Left kidney (tissue), 1 donor: ENCODE measurements at regions not wholly inside any gene's neighbourhood (a gene's known extent, or its start where the extent isn't known, plus 50 kb on each side); places are given as distances from the start of the nearest gene placed in this dataset.

Source experiments
- DNase-seq: peaks from one replicate; pipeline ENCODE4 v3.0.0-alpha.2; 2013

DNA sequence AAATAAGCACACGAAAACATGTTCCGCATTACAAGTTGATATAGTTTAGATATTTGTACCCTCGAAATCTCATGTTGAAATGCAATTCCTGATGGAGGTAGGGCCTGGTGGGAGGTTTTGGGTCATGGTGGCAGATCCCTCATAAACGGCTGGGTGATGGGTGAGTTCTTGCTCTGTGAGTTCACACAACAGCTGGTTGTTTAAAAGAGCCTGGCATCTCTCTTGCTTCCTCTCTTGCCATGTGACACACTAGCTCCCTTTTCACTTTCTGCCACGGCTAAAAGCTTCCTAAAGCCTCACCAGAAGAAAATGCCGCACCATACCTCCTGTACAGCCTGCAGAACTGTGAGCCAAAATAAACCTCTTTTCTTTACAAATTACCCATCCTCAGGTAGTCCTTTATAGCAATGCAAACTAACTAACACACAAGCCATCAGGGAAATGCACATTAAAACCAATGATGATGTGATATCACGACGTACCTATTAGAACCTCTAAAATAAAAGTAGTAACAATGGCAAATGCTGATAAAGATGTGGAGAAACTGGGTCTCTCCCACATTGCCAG, 188.5 kb downstream of the ANAPC1 start:
- no peak for DNase-seq

DNA sequence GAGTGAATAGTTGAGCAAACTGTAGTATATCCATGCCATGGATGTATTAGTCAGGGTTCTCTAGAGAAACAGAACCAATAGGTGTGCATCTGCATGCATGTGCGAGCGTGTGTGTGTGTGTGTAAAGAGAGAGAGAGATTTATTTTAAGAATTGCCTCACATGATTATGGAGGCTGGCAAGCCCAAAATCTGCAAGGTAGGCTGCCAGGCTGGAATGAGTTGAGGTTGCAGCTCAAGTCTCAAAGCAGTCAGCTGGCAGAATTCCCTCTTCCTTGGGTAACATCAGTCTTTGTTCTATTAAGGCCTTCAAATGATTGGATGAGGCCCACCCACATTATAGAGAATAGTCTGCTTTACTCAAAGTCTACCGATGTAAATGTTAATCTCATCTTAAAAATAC, 187.8 kb downstream of the ANAPC1 start:
- DNase-seq = no peak

DNA sequence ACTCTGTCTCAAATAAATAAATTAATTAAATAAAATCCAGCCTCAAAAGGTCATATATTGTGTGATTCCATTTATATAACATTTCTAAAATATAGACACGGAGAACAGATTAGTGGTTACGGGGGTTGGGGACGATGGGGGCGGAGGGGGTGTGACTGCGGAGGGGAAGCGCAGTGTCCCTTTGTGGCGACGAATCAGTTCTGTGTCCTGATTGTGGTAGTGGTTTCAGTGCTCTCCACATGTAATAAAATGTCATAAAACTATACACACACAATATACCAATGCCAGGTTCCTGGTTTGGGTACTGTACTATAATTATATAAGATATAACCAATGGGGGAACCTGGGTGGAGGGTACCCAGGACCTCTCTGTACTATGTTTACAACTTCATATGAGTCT, 186.4 kb downstream of the ANAPC1 start:
- no peak for DNase-seq

DNA sequence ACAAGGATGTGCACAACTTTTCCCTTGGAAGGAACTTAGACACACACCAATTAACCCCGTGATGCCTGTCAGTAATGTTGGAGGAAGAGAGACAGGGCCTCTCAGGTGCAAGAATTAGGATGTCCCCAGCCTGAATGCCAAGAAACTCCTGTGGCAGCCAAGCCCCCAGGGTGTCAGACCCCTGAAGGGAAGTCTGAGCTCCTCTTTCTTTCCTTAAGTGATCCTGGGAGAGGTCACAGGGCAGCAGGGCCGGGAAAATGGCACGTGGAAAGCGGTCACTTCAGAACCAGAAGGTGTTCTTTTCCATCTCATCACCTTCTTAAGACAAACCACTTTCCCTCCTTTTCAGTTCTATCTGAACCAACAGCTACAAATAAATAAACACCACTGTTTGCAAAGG, 185.9 kb downstream of the ANAPC1 start:
- no peak for DNase-seq

DNA sequence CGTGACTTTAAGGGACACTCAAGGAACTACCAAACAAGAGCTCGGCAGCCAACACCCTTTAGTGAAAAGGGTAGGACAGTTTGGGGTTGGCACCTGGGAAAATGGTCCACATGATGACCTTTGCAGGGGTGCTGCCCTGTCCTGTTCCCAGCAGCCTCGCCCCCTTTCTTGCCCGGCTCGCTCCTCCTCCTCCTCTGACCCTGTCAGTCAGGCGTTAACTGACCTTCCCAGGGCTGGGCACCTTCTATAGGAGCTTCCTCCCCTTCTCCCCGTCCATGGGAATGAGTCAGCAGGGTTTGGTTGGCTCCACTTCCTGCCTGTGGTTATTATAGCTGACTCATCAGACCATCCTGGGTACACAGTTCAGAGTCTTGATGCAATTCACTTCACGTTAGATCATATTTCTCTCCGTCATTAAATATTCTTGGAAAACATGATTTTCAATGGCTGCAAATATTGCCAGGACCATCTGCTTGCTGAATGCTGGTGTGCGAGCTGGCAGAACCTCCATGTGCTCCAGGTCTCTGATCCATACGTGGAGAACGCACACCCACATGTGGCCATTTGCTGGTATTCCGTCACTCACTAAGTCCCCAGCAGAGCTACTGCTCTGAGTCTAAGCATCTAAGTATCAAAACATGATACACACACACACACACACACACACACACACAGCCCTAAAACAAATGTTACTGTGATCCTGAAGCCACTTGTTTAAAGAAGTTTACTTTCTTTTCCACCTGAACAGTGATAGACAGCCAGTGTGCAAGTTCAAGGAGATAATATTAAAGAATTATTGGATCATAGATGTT, 185.0 kb downstream of the ANAPC1 start:
- peak; percentile 42 for DNase-seq

DNA sequence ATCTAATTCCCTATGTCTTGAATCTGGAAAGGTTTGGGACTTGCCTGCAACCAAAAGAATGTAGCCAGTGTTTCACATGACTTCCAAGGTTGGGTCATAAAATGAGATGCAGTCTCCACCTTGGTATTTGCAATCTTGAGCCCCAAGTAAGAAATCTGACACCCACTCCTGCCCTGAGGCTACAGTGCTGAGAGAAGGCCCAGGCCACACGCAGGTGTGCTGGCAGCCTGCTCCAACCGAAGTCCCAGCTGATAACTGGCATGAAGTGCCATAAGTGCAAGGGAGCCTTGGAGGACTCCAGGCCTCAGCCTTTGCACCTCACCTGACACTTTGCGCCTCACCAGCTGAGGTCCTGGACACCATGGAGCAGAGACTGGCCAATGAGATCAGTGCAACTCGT, 182.7 kb downstream of the ANAPC1 start:
- DNase-seq = no peak

DNA sequence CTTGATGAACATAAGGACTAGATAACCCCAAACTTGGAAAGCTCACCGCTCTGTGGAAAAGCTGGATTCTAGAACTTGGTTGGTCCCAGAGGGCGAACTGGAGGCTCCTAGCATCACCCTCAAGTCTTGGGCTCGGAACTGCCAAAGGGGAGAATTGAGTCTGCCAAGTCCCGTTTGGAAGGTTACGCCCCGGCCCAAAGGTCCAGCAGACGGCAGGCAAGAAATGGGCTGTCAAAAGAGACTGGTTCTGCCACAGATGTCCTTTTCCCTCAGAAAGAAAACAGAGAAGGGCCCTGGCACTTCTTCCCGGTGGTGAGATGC, 182.2 kb downstream of the ANAPC1 start:
- no peak for DNase-seq

DNA sequence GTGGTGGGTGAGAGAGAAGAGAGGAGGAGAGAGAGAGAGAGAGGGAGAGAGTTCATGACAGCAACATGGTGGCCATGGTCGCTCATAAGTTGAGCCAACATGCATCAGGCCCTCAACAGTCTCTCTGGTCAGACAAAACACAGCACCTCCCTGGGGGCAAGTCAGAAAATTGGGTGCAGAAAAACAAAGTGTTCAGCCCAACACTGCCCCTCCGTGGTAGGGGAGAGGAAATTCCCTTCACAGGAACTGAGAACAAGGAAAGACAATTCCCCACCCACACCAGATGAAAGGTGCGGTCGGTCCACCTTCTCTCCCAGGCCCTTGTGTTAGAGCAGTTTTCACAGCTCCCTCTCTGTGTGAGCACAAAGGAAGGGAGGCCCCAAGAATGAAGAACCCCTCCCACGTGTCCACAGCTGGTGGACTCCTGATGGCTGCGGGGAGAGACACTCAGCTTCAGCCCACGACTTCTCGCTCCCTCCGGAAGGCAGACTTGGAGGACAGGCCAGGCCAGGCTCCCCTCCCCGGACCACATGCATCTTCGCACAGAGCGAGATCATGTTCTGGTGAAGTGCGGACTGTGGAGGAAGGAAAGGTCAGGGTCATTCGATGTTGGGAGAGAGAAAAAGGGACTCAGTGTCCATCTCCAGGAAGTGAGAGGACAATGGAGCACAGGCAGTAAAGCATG, 181.7 kb downstream of the ANAPC1 start:
- DNase-seq = peak; percentile 35

DNA sequence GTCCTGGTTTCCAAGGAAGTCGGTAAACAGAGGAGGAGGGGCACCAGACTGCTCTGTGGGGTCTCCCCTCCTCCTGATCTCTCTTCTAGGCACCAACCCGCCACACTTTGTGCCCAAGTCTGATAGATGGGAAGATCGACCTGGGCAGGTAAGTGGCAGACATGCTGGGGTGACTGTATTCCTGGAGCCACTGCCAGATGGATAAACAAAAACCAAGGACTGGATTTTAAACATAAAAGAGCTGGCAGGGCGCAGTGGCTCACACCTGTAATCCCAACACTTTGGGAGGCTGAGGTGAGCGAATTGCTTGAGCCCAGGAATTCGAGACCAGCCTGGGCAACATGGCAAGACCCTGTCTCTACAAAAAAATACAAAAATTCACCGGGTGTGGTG, 181.2 kb downstream of the ANAPC1 start:
- no peak for DNase-seq

DNA sequence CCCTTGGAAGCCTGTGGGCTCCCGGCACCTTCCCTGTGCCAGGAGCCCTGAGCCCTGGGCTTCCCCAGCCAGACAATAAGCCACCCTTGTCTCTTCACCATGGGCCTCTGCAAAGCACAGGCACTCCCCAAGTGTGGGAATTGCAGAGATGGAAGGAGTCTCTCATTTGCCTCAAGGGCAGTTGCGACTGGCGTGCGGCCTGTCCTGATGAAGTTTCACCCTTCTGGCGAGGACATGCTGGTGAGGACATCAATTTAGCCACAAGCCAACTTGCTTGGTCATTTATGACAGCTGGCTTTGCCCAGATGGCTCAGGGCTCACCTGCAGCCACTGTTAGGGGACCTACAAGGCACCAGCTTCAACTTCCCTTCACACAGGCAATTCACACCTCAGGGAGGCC, 180.2 kb downstream of the ANAPC1 start:
- DNase-seq = no peak

DNA sequence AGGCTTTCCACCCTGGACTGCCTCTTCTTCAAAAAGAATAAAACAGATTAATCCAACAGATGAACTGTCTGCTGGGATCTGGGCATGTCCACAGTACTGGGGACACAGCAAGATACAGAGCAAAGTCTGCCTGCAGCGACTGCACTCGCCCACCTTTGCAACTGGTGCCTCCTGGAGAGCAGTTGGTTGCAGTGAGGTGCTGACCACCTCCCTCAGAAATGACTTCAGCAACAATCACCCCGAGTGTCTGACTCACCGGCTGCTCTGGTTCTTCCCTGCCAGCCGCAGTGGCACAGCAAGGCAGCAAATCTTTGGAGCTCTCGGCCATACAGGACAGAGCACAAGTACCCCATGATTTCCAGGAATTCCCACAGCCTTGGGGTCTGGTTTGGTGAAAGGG, 179.7 kb downstream of the ANAPC1 start:
- no peak for DNase-seq

DNA sequence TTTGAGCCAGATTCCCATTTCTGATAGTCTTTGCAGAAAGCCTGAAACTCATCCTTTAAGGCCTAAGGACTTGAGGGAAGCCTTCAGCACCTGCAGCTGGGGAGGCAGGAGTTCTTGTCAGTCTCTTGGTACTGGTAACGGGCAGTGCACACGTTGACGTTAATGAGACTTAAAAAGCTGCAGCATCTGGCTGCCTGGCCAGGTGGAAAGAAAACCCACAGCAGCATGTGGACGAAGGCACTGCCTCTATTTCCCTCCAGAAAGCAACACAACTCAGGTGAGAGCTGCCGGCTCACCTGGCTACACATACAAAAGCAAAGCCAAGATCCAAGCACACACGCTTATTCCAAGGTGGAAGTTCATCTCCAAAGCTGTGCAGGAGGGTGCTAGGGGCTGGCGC, 178.8 kb downstream of the ANAPC1 start:
- DNase-seq = no peak

DNA sequence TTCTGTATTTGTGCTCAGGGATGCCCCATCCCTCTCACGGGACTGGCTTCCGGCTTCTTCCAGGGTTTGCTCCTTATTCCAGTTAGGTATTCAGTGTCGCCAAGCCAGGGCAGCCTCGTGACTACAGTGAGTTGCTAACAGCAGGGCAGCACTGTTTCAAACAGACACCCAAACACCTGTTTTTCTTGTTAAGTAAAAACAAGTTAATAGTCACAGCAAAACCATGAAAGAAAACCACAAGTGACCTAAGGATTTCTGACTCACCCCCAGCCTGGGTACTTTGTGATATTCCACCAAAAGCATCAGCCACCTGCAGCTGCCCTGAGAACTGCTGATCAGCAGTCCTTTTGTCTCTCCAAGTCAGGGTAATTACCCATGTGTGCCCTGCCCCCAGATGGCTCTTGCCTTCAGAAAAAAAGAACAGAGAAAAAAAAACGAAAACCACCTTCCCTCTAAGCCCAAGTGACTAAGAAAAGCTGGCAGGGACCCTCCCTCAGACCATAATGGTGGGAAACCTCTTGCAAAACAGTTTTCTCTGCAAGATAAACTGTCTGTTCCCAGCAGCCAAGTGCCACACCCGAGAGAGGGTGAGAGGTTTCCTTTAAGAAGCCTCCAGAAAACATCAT, 178.2 kb downstream of the ANAPC1 start:
- peak; percentile 39 for DNase-seq

DNA sequence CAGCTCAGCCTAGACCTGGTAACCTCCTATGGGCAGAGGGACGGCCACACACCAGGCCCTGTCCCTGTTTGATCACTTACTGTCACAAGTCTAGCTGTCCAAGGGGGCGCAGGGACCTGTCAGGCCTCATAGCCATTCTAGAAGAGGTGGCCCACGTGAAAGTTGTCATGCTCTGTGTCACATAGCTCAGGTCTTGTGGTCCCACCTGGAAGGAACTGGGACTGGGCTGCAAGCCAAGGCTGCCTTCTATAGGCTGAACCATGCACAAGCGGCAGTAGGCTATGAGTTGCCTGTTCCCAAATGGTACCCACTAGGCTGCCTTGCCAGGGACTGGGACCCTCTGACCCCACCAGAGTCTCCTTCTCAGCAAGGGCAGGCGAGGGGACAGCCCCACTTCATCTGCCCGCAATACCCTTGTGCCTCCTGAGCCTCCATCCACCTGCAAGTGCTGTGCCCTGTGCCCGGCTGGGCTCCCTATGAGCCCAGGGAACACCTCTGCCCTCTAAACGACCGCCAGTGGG, 177.5 kb downstream of the ANAPC1 start:
- no peak for DNase-seq

DNA sequence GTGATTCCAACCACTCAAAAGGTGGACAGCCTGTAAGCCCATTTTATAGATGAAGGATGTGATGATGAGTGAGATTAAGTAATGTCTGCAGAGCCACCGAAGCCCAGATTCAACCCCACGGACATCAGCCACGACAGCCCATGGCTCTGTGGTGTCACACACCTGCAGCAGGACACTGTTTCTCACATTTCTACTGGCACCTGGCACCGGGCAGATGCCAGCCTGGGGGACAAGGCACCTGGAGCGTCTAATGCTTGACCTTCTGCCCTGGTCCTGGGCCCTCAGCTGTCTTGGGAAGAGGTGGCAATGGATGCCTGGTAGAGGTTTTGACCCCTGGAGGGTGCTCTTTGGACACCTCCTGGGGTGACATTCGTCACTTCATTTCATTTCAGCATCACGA, 176.3 kb downstream of the ANAPC1 start:
- no peak for DNase-seq

DNA sequence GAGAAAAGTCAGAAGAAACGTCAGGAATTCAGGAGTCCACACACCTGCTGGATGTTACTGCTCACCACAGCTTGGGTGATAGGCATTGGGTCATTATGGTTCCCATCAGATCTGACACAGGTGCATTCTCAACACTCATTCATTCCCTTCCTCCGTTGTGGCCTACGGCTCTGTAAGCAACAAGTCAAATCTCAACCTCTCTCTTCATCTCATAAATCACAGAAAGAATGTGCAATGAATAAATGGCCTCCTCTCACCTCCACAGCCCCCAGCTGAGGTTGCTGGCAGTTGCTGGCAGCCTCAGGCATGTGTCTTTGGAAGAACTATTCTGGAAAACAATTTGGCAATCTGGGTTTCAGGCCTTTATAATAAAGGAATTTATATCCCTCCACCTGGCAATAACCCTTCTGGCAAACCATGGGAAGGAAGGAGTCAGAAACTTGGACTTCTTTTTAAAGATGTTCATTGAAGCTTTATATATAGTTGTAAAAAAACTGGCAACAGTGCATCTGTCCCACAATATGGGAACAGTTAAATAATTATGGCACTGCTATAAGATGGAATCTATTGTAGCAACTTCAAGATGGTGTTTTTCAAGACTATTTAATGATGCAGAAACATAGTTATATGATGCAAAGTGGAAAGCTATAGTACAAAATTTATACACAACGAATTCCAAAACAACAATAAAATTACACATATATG, 175.4 kb downstream of the ANAPC1 start:
- no peak for DNase-seq

DNA sequence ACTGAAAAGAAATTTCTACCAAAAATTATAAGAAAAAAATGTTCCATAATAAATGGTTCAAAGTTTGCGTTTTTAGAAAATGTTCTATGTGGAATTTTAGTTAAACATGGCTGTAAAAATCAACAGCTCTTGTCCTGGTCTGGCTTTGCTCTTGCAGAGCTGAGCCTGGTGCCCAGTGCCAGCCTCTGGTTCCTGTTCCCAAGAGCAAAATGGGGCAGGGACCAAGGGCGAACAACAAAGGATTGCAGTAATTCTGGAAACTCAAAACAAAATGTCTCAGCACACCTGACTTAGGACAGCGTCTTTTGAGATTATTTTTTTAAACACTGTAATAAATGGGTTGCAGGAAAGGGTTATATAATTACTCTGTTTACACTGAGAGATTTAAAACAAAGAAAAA, 174.7 kb downstream of the ANAPC1 start:
- DNase-seq = no peak

DNA sequence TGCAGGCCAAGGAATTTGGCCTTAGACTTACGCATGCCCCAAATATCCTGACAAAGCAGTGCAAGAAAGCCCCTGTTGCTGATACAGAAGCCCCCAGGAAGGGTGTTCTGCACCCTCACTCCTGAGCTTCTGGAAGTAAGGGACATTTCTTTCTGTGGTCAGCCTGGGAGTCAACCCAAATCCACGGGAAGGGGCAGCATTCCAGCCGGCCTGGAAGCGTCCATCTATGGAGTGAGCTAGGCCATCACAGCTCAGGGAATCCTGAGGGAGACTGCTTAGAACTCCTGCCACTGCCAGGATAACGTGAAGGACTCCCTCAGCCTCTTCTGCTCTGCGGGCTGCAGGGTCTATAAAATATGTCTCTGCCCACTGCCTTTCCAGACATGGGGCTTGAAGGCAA, 173.9 kb downstream of the ANAPC1 start:
- DNase-seq = no peak

DNA sequence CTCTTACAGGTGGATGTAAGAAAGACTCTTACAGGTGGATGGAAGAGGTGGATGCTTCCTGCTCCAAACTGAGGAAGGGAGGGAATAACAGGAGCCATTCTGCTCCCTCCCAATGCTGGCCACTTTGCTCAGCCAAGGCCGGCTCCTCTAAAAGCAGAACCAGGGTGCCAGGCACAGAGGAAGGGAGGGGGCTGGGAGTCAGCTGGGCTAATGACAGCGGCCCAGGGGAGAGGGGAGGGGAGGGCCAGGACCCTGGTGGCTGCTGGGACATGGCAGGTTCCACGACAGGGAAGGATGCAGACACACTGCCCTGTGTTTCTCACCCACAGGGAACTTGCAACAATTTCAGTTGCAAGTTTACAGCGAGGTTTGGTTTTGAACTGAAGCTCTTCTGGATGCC, 173.4 kb downstream of the ANAPC1 start:
- no peak for DNase-seq

DNA sequence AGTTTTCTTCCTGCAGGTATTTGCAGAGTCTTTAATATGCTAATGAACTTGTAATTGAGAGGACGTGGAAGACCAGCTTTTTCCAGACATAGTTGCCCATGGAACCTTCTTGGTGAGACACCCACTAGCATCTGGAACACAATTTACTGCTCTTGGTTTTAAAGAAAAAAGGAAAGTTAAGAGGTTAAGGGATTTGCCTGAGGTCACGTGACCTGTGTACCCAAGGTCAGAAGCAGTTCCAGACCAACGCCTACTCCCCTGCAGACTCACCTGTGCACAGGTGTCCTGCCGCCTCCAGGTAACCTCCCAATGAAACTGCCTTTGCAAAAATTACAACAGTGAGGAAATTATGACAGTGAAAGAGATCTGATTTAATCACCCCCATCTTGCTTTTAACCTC, 172.7 kb downstream of the ANAPC1 start:
- DNase-seq = no peak

DNA sequence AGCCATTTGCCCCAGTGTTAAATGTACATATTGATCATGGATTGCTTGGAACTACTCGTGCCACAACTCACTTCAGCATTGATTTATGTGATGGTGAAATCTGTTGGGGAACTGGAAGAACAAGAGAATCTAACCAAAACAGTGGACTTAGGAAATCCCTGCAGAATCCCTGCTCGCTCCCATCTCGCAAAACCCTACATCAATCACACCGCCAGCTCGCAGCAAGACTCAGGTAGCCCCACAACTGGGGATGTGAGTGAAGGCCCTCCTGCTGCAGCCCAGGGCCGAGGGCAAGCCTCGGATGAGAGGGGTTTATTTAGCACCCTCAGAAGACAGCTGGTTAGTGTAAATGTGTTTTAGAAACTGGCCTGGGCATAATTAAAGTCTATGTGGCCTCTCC, 171.6 kb downstream of the ANAPC1 start:
- no peak for DNase-seq

DNA sequence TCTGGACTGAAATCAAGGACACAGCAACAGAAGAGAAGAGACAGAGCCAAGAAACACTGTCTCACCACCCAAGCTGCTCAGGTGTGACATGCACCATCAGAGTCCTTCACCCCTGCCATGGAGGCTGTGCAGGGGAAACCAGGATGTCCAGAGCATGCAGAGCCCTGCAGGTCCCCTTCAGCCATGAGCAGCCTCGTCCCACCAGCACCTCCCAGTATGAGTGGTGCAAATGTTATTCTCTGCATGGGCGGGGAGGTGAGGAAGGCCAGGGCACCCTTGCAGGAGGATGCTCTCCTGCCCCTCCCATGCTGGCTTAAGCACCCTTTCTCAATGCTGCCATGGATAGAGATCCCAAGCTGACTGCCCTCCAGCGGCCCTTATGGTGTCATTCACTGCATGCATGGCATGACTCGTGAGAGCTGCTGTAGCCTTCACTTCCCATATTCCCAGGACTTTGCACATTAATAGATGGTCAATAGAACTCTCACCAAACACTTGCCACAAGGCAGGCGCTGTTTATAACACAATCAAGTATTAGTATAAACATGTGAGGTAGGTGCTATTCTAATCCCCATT, 171.0 kb downstream of the ANAPC1 start:
- no peak for DNase-seq
